Natural killer cell (primary cell): ENCODE measurements at regions not wholly inside any gene's neighbourhood (a gene's known extent, or its start where the extent isn't known, plus 50 kb on each side); places are given as distances from the start of the nearest gene placed in this dataset.

Experiments
- ATAC-seq, 3 donors: fragments of 150-1000 bp in 2 of 3; fragments of 200-7000 bp in 1 of 3; cut with Tn5 transposase; 1 replicate in 1 of 3; 2 replicates in 2 of 3; pipeline ENCODE4 v1.10.0; 2021; ENCODE audit warnings: mild to moderate bottlenecking in 2 of 3, moderate library complexity in 2 of 3
- DNase-seq, 2 donors: peaks; one replicate each; pipeline versions ENCODE4 v3.0.0 to v3.0.0-alpha.2; 2013 to 2021; ENCODE audit warnings: mixed read lengths in 1 of 2
- H3K27ac ChIP-seq: one replicate; pipeline ENCODE4 v1.5.1; 2013; ENCODE audit warnings: mild to moderate bottlenecking, low read length
- H3K27me3 ChIP-seq: one replicate; pipeline ENCODE4 v1.6.1; 2013; ENCODE audit warnings: low read length; ENCODE audit not compliant: control insufficient read depth, insufficient read depth
- H3K36me3 ChIP-seq: one replicate; pipeline ENCODE4 v1.6.1; 2013; ENCODE audit warnings: low read length; ENCODE audit not compliant: control insufficient read depth, insufficient read depth
- H3K4me1 ChIP-seq: one replicate; pipeline ENCODE4 v1.6.1; 2013; ENCODE audit warnings: low read length; ENCODE audit not compliant: control insufficient read depth, insufficient read depth
- H3K4me3 ChIP-seq: one replicate; pipeline ENCODE4 v1.5.1; 2013; ENCODE audit warnings: low read length
- H3K9me3 ChIP-seq: one replicate; pipeline ENCODE4 v1.6.1; 2013; ENCODE audit warnings: low read length; ENCODE audit not compliant: control insufficient read depth, insufficient read depth
- H3K27ac Mint-ChIP-seq, 2 donors: one replicate each; pipeline ENCODE4 v1.8.0; 2022; ENCODE audit warnings: mild to moderate bottlenecking in 2 of 2, mixed read lengths in 2 of 2, moderate library complexity in 1 of 2
- H3K27me3 Mint-ChIP-seq, 2 donors: one replicate each; pipeline ENCODE4 v1.8.0; 2022; ENCODE audit warnings: low read depth in 2 of 2, mixed read lengths in 2 of 2
- H3K36me3 Mint-ChIP-seq: one replicate; pipeline ENCODE4 v1.8.0; 2022; ENCODE audit warnings: mixed read lengths
- H3K4me1 Mint-ChIP-seq, 2 donors: one replicate each; pipeline ENCODE4 v1.8.0; 2022; ENCODE audit warnings: mixed read lengths in 2 of 2
- H3K4me3 Mint-ChIP-seq: one replicate; pipeline ENCODE4 v1.8.0; 2022; ENCODE audit warnings: mild to moderate bottlenecking, moderate library complexity, mixed read lengths
- H3K9me3 Mint-ChIP-seq, 2 donors: one replicate each; pipeline ENCODE4 v1.8.0; 2022; ENCODE audit warnings: mixed read lengths in 2 of 2
- CTCF ChIP-seq: fragments of 200-600 bp; IDR thresholded peaks from one replicate; pipeline ENCODE4 v1.8.0; 2022; ENCODE audit warnings: antibody characterized with exemption
- WGBS: methylation state at CpG from one replicate; pipeline ENCODE4 v1.1.7; 2013; ENCODE audit warnings: missing lambda C conversion rate; ENCODE audit not compliant: insufficient coverage; 5-methylcytosine and 5-hydroxymethylcytosine counted together
- intact Hi-C: fragments of 100-400 bp; cut with micrococcal nuclease; formaldehyde crosslinking; loops from one replicate; pipeline ENCODE4 v1.14.2; 2022

- H3K9me3 ChIP-seq, result no peaks in the 10 kb centered on the region
- no peaks in the 10 kb centered on the region for H3K36me3 ChIP-seq
- H3K4me3 ChIP-seq, result no peak overlapping the region
- no peak overlapping the region for H3K4me3 Mint-ChIP-seq
- H3K36me3 Mint-ChIP-seq, result no peaks in the 10 kb centered on the region
- WGBS, result 76% methylated on average over 3 of the region's 7 CpGs
- no peak for TF ChIP-seq CTCF
- intact Hi-C loops, result no loop called here
- no peaks in the 10 kb centered on the region for H3K4me1 ChIP-seq
- peaks cover 0 to 5% of the 10 kb centered on the region in 2 donors for H3K9me3 Mint-ChIP-seq
- no peak for DNase-seq
- H3K27ac ChIP-seq, result no peak overlapping the region
- H3K27me3 ChIP-seq, result no peaks in the 10 kb centered on the region
- H3K27me3 Mint-ChIP-seq, result no peaks in the 10 kb centered on the region
- no peaks in the 10 kb centered on the region for H3K4me1 Mint-ChIP-seq
- no peak for ATAC-seq
- H3K27ac Mint-ChIP-seq, result no peak overlapping the region
Observed at GRCh38 chr18:72041313-72042032, 502.7 kb downstream of the CBLN2 start.

GRCh38 chr18:72013427-72013850 lies 530.7 kb downstream of the CBLN2 start:
- no peaks in the 10 kb centered on the region for H3K27me3 ChIP-seq
- DNase-seq, result no peak
- Mint-ChIP-seq H3K4me1 (no peaks in the 10 kb centered on the region), H3K9me3 (peaks cover 10 to 12% of the 10 kb centered on the region in 2 donors), H3K36me3 (no peaks in the 10 kb centered on the region), H3K27ac (no peak overlapping the region), H3K4me3 (no peak overlapping the region), H3K27me3 (no peaks in the 10 kb centered on the region)
- WGBS, result 60% methylated on average over 4 of the region's 4 CpGs
- no peak overlapping the region for H3K27ac ChIP-seq
- no peaks in the 10 kb centered on the region for H3K4me1 ChIP-seq
- H3K4me3 ChIP-seq, result no peak overlapping the region
- no peak for TF ChIP-seq CTCF
- no peaks in the 10 kb centered on the region for H3K36me3 ChIP-seq
- intact Hi-C loops, result no loop called here
- ATAC-seq, result no peak
- no peaks in the 10 kb centered on the region for H3K9me3 ChIP-seq

- peaks cover 6 to 13% of the 10 kb centered on the region in 2 donors for H3K9me3 Mint-ChIP-seq
- no peaks in the 10 kb centered on the region for H3K4me1 Mint-ChIP-seq
- Histone ChIP-seq H3K27me3 (no peaks in the 10 kb centered on the region), H3K4me1 (no peaks in the 10 kb centered on the region), H3K36me3 (no peaks in the 10 kb centered on the region), H3K4me3 (no peak overlapping the region), H3K27ac (no peak overlapping the region), H3K9me3 (peaks cover 7% of the 10 kb centered on the region)
- H3K27me3 Mint-ChIP-seq, result no peaks in the 10 kb centered on the region
- DNase-seq, result no peak
- H3K36me3 Mint-ChIP-seq, result no peaks in the 10 kb centered on the region
- no peak overlapping the region for H3K27ac Mint-ChIP-seq
- 71% methylated on average over 4 of the region's 4 CpGs for WGBS
- no peak for TF ChIP-seq CTCF
- no peak overlapping the region for H3K4me3 Mint-ChIP-seq
- intact Hi-C loops, result no loop called here
- no peak for ATAC-seq
Observed at GRCh38 chr18:71998547-71999097, 545.5 kb downstream of the CBLN2 start.
